ENCODE measurements at regions not wholly inside any gene's neighbourhood (a gene's known extent, or its start where the extent isn't known, plus 50 kb on each side); places are given as distances from the start of the nearest gene placed in this dataset.

DNA sequence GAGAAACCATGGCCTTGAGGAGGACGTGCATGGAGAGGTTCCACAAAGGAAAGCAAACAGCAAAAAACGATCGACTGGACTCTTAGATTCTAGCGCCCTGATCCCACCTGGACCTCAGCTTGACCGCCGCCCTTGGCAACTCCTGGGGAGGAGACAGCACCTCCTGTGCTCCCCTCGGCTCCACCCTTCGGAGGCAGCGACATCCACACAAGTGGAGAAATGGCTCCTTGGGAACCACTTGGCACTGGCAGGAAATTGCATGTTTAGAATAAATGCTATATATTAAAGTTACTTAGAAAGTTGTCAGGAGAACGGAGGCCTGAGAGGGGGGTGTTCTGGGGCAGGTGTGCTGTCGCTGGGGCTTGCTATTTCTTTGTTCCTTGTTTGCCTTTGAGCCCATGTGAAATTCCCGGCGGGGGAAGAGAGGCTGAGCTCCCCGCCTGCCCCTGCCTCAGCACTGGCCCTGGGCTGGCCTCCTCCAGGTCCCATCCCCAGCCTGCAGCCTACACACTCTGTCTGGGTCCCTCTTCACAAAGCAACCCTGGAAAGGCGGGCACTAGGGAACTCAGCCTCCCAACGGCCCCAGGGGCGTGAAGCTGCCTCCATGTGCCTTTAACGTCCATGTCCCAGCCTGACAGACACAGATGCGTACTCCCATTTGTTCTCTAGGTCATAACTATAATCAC lies 395.3 kb downstream of the BRD1 start:
- no peak for DNase-seq (ENCODE audit: low read depth in 4 of 4, low spot score in 2 of 4)

DNA sequence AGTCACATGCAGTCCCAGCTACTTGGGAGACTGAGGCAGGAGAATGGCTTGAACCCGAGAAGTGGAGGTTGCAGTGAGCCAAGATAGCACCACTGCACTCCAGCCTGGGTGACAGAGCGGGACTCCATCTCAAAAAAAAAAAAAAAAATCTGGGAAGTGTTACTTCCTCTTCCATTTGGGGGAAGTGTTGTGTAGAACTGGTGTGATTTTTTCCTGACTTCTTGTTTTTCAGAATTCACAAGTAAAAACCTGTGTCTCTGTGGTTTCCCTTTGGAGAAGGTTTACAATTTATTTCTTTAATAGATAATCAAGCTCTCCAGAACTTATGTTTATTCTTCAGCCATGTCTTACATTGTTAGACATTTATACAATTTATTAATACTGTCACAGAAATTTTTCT lies 396.1 kb downstream of the BRD1 start:
- no peak for DNase-seq (ENCODE audit: low read depth in 4 of 4, low spot score in 2 of 4)

DNA sequence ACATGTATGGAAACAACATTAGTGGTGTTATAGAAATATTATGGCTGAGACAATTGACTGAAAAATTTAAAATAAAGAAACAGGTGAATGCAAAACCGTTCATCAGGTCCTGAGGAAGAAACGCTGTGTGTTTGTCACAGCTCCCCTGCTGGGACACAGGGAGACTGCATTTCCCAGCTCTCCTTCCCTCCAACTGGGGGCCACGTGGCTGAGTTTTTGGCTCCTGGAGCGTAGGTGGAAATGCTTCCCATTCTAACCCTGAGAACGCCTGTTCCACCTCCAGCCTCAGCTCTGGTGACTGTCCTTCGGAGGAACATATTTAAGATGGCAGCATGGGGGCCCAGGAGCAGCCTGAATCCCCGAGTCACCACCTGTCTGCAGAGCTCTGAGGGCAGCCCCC lies 398.6 kb downstream of the BRD1 start:
- no peak for DNase-seq (ENCODE audit: low read depth in 4 of 4, low spot score in 2 of 4)

DNA sequence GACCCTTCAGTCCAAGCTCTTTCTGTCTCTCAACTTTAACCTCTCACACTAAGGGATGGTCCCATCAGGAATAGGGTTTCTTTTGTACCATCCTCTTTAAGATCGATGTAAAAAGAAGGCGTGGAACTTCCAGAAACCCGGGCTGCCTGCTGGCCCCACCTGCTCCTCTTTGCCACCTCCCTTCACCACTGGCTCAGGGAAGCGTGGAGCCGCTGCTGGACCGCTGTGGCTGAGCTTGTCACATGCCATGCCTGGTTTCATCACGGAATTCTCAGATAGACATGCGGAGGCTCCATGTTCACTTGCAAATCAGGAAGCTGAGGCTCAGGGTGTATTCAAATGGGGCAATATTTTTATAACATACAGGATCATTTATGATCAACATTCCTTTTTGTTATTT lies 399.7 kb downstream of the BRD1 start:
- DNase-seq (ENCODE audit: low read depth in 4 of 4, low spot score in 2 of 4), result no peak

DNA sequence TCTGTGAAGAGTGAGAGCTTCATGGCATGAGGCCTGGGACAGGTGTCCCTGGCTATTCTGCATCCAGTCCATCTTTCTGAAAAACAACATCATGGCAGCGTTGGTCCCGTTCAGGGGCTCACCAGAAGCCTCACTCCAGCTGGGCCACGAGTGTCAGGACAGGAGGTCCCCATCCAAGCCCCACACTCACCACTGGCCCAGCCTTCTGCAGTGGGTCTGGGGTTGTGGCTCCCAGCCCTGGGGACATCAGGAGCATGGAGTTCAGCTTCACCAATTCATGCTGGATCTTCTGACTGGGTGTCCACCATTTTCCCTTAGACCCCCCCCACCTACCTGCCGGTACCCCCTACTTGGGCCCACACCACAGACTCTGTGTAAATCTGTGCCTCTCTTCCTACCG lies 400.3 kb downstream of the BRD1 start:
- DNase-seq (ENCODE audit: low read depth in 4 of 4, low spot score in 2 of 4), result no peak

DNA sequence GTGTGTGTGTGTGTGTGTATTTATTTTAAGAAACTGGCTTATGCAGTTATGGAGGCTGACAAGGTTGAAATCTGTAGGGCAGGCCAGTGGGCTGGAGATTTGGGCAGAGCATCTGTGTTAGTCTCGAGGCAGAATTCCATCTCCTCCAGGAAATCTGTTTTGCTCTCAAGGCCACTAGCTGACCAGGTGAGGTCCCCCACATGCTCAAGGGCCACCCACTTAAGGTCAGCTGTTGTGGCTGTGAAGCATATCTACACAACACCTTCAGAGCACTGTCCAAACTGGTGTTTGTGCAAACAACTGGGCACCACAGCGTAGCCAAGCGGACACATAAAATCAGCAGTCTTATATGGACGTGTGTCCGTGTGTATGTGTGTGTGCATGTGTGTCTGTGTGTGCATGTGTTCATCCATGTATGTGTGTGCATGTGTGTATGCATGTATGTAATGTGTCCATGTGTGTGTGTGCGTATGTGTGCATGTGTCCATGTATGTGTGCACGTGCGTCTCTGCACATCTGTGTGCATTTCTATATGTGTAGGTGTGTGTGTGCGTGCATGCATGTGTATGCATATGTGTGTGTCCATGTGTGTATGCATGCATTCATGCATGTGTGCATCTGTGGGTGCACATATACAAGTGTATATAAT lies 400.9 kb downstream of the BRD1 start:
- DNase-seq (ENCODE audit: low read depth in 4 of 4, low spot score in 2 of 4), result no peak

DNA sequence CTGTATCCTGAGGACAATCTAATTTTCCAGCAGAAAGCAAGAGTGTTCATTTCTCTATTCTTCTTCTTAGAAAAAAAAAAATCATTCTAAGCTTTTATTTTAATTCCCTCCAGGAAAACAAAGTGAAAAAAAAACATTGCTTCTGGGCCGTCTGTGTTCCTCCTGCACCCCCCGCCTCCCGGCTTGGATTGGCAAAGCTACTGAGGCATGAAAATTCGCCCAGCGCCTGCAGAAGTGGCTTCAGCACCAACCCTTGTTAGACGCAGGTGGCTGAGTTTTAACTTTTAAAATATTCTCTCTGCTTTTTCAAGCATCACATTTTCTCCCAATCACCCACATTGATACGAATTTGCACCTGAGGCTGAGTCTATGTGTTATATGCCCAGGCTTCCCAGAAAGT lies 401.6 kb downstream of the BRD1 start:
- no peak for DNase-seq (ENCODE audit: low read depth in 4 of 4, low spot score in 2 of 4)

DNA sequence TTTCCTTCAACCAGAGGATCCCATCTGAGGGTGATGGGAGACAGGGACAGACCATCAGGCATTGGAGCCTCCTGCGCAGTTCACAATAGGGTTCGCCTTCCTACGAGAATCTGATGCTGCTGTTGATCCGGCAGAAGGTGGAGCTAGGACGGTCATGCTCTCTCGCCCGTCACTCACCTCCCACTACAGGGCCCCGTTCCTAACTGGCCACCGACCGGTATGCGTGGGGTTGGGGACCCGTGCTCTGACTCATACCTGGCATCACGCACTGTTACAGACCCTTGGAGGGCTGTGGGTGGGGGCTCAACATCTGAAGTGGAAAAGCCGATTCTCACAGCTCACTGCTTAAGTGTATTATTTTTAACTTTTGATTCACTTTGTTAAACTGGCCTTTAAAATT lies 402.3 kb downstream of the BRD1 start:
- DNase-seq (ENCODE audit: low read depth in 4 of 4, low spot score in 2 of 4), result no peak

DNA sequence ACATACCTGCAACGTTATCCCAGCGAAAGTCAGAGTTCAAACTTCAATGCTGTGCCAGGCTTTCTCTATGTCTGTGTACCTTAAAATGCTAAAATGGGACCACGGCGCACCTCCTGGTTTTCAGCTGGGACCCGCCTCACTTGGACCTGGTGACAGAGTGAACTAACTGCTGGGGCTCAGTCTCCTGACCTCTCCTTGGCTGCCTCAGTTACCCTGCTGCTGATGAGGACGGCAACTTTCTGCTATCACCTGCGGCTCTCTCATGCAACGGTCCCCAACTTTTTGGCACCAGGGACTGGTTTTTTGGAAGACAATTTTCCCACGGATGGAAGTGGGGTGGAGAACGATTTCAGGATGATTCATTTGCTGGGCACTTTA lies 402.8 kb downstream of the BRD1 start:
- DNase-seq (ENCODE audit: low read depth in 4 of 4, low spot score in 2 of 4), result no peak

DNA sequence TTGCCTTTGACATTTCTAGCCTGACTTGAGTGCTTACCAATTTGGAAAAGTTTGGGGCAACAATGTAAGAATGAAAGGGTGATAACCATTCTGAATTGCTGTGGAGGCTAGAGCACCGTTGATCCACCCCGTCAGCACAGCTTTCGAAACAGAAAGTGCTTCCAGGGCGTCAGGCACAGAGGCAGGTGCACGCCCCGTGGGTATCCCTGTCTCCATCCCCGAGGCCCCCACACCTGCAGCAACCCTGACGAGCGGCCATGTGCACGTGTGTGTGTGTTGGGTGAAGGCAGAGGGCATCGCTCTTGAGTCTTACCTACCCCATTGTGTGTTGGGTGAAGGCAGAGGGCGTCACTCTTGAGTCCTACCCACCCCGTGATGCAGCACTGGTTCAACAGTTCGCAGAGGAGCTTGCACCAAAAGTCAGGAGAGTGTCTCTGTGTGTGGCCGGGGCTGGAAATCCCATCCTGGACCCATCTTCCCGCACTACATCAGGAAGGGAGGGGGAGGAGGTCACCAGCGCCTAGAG lies 404.5 kb downstream of the BRD1 start:
- DNase-seq (ENCODE audit: low read depth in 4 of 4, low spot score in 2 of 4), result no peak

DNA sequence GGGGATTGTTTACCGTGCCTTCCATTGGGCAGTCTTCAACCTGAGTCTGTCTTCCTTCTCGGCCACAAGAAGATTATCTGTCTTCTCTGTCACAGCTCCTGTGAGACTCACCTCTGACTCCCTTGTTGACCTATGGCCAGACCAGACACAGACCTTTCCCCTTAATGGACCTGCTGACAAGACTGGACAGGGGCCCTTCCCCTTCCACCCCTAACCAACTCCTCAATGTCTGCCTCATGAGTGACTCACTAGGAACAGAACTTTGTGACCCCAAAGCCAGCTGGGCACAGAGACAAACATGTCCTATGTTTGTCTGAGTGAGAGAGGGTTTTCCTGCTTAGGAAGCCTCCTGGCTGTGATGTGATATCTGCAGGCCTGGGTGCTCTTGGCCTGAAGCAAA lies 405.0 kb downstream of the BRD1 start:
- no peak for DNase-seq (ENCODE audit: low read depth in 4 of 4, low spot score in 2 of 4)

DNA sequence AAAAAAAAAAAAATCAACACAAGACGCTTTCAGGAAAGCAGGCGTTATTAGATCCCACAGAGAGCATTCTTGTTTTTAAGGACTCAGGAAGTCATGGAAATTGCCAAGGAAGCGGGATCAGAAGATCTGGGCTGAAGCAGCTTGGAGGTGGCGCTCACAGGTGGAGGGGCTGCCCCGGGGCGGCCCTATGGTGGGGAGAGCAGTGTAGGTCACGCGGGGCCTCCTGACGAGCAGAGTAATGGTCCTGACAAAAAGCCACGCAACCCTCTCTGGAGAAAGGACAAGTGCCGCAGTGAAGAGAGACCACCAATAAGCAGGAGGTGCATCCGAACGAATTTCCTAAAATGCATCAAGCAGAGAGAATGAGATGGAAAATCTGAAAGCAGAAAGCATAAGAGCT lies 407.0 kb downstream of the BRD1 start:
- no peak for DNase-seq (ENCODE audit: low read depth in 4 of 4, low spot score in 2 of 4)

DNA sequence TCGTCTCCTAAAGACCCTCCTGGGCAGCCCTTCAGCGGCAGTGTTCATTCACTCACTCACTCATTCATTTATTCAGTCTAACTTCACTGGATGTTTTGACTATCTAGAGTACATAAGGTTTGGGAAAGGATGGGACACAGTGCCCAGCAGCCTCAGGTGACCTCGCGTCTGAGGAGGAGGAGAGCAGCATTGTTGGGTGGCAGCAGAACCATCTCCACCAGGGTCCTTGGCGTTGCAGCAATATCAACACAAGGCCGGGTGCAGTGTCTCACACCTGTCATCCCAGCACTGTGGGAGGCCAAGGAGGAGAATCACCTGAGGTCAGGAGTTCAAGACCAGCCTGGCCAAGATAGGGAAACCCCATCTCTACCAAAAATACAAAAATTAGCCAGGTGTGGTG lies 408.0 kb downstream of the BRD1 start:
- no peak for DNase-seq (ENCODE audit: low read depth in 4 of 4, low spot score in 2 of 4)

DNA sequence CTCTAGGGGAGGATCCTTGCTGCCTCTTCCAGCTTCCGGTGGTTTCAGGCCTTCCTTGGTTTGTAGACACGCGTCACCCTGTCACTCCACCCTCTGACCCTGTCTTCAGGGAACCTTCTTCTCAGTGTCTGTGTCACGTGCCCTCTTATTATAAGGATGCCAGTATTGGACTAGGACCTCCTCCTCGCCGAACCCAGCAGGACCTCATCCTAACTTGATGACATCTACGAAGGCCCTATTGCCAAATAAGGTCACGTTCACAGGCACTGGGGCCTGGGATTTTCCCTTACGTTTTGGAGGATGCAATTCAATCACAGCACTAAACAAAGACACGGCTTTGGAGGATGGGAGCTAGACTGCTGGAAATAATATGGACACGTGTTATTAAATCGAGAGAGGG lies 408.7 kb downstream of the BRD1 start:
- DNase-seq (ENCODE audit: low read depth in 4 of 4, low spot score in 2 of 4), result no peak

DNA sequence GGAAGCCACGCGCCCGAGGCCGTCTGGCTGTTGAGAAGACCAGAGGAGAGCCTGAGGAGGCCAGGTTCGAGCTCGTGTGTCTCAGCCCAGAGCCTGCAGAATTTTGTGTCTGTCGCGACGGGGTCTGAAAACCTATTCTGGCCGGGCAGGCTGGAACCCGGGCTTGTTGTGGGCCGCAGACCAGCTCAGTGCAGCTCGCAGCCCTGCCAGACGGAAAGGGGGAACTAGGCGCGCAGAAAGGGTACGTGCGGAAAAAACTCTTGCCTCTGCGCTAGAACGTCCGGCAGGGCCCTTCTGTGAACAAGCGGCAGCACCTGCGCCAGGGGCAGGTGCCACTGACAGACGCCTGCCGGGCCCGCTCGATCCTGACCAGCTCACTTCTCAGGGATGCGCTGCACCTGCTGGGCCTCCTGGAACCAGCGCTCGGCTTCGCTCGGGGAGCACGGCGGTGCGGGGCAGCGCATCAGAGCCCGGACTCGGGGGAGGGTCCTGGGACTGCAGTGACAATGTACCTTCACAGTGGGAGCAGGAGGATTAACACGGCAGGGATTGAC lies 409.3 kb downstream of the BRD1 start:
- DNase-seq (ENCODE audit: low read depth in 4 of 4, low spot score in 2 of 4), result no peak

DNA sequence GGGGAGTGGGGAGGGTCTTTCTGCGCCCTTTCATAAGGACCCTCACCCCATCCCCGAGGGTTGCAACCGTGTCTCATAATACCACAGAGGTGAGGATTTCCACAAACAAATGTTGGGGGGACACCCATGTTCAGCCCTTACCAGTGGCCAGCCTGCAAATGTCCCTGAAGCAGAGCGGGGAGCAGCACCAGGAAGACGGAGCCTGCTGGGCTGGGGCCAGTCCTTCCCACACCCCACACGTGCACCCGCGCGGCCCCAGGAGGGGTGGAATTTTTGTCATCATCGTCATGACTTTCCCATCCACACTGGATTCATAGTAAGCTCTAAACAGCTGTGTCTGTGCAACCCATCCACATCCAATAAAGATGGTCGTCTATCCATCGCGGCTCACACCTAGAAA lies 409.8 kb downstream of the BRD1 start:
- DNase-seq (ENCODE audit: low read depth in 4 of 4, low spot score in 2 of 4), result no peak

DNA sequence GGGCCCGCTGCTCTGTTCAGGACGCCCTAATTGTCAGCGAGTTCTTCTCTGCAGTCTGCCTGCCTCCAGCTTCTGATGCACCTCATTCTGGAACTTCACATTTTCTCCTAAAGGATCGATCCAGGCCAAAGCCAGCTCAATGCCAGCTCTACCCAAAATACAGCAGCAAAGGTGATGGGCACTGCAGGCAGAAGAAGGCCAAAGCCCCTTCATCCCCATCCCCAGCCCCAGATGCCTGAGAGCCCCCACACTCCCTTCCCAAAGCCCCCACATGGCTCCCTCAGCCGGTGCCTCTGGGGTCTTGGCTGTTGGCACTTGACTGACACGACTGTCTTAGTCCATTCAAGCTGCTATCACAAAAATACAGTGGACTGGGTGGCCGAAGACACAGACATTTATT lies 410.3 kb downstream of the BRD1 start:
- no peak for DNase-seq (ENCODE audit: low read depth in 4 of 4, low spot score in 2 of 4)

DNA sequence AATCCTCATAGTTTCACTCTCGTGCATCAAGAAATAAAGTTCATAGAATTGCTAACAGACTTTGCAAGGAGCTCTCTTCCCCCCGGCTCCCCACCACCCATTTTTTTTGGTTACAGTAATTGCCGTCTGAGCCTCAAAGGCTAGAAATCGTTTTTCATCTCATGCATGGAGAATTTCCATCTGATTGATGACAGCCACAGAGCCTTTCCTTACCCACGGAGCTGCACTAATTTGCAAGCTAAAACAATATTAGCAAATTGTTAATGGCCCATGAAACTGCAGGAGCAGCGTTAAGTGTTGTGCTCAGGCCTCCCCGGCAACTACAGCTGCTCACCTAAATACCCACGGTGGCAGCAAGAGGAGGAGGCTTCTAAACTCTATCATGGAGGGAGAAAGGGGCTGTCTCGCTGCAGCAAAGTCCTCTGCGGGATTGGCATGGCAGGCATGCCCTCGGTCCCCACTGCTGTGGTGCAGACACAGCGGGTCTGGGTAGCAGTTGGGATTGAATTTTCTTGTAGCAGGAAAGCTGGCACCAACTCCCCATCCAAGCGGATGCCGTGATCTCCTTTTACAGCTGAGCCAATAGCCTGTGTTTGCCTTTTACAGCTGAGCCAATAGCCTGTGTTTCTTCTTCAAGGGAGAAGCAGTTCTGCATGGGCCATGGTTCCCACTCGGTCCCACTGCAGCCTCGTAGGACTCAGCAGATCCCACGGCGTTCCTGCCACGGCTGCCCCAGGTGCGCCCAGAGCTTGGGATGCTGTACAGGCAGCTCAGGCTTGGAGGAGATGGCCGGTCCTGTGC lies 412.3 kb downstream of the BRD1 start:
- DNase-seq (ENCODE audit: low read depth in 4 of 4, low spot score in 2 of 4), result no peak

DNA sequence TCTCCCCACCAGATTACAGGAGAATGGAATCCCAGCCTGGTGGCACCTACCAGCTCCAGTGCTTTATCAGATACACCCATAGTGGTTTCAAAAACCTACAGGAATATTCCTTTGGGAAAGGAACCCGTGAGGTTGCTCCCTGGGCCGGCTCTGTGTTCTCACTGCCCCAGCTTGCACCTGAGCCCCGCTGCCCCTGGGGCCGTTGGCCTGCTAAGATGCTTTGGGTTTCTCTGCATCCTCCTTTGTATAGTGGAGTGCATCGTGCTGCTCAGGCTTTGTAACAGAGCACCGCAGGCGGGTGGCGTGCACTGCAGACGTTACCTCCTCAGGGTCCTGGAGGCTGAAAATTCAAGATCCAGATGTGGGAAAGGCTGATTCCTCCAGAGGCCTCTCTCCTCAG lies 414.1 kb downstream of the BRD1 start:
- DNase-seq (ENCODE audit: low read depth in 4 of 4, low spot score in 2 of 4), result no peak

DNA sequence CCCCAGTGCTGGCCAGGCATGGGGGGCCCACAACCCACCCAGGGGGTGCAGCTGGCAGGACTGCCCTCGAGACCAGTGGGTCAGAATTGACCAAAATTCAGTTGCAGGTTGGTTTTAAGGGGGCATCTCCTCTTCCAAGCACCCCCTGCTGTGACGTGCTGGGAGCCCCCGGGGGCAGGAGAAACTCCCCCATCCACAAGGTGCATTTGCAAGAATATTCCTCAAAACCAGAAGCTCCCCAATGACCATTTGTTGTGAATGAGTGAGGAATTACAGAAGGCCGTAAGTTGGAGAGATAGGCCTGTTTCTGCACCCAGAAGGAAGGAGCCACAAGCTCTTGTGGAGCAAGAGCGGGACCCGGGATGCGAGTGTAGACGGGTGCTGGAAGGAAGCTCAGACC lies 414.5 kb downstream of the BRD1 start:
- no peak for DNase-seq (ENCODE audit: low read depth in 4 of 4, low spot score in 2 of 4)

DNA sequence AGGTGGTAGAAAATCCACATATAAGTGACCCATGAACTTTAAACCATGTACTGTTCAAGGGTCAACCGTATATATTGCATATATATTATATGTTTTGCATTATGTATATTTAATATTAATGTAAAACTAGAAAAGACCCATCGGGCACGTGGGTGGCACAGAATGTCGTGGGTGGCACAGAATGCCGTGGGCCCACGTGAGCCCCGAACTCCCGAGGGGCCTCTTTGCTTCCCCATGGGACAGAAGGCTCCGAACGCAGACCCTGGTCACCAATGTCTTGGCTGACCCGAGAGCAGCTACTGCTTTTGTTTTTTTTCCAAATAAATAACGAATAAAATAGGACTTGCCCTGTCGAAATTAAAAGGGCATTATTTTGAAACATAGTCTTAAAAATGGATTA lies 415.4 kb downstream of the BRD1 start:
- no peak for DNase-seq (ENCODE audit: low read depth in 4 of 4, low spot score in 2 of 4)

DNA sequence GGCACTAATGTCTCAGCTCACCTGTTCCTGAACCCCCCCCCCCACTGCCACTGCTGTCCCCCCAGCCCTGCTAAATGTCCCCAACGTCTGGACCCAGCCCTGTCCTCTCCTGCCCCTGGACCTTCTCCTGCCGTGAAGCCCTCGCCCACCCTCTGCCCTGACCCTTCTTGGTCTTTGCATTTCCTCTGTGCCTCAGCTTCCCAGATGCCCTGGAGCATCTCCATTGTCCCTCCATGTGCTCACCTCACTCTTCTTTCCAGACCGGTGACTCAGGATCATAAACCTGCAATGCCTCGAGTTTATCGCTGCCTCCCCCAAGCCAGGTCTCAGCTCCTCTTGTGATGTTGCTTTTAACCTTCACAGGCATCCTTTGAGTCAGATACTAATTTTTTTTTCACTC lies 416.4 kb downstream of the BRD1 start:
- DNase-seq (ENCODE audit: low read depth in 4 of 4, low spot score in 2 of 4), result no peak

Data from left renal cortex interstitium (tissue), 4 donors.